Retina (tissue), 1 donor: ENCODE measurements at regions not wholly inside any gene's neighbourhood (a gene's known extent, or its start where the extent isn't known, plus 50 kb on each side); places are given as distances from the start of the nearest gene placed in this dataset.

ENCODE experiments used
- DNase-seq: peaks from one replicate; pipeline ENCODE4 v3.0.0-alpha.2; 2016

GRCh38 chr17:72534265-72534664 is 413.4 kb downstream of the SOX9 start:
- DNase-seq: no peak

DNA sequence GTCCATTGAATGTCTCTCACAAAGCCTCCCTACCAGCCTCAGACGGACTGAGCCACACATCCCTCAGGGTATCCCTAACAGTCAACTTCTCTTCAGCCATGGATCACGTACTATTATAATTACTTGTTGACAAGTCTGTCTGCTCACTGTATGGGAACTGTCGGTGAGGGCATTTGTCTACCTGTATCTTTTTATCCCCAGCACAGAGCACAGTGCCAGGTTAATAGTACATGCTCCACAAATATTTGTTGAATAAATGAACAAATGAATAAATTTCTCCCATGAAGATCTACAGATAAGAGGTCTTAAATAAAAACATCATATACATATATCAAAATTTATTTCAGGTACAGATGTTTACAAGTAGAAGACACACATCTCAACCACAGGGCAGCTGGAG is 414.0 kb downstream of the SOX9 start:
- no peak for DNase-seq

- no peak for DNase-seq
These were observed 414.5 kb downstream of the SOX9 start for GRCh38 chr17:72535346-72535745.

- no peak for DNase-seq
These were observed 415.0 kb downstream of the SOX9 start for GRCh38 chr17:72535779-72536178.

- no peak for DNase-seq
These were observed 416.0 kb downstream of the SOX9 start for GRCh38 chr17:72536788-72537187.

GRCh38 chr17:72538443-72538842 is 417.6 kb downstream of the SOX9 start:
- DNase-seq: no peak

DNA sequence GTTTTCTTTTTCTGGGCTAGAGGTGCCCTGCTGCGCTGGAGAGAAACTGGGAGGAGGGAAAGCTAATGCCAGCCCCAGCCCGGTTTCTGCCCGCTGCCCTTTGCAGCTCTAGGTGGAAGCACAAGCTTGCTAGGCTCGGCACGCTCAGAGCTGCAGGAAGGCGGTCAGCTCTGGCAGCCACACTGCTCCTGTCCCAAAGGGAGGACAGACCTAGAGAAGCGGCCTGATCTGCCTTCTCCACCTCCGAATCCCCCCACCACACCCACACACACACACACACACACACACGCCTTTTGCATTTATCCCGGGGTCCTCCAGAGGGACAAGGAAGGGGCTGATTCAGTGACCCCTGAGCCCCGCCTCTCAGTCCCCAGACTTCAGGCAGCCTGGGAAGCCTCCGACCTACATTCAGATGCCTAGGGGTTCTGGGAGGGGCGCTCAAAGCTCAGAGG is 418.1 kb downstream of the SOX9 start:
- peak; percentile 83 for DNase-seq

- peak; percentile 92 for DNase-seq
These were observed 419.4 kb downstream of the SOX9 start for GRCh38 chr17:72539981-72540897.

DNA sequence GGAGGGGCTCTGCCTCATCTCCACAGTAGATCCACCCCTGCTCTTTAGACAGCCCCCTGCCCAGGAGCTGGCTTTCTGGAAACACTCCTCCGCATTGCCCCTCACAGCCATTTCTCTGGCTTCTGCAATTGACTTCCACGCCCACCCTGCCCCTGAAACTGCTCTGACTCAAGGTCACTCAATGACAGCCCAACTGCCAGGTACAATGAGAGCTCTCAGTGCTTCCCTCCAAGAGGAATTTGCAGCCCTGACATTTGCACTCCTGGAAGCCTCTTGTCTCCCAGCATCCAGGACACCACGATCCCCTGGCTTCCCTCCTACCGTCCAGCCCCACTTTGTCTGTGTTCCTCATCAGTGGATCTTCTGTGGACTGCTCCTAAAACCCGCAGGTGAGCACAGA is 421.5 kb downstream of the SOX9 start:
- no peak for DNase-seq

DNA sequence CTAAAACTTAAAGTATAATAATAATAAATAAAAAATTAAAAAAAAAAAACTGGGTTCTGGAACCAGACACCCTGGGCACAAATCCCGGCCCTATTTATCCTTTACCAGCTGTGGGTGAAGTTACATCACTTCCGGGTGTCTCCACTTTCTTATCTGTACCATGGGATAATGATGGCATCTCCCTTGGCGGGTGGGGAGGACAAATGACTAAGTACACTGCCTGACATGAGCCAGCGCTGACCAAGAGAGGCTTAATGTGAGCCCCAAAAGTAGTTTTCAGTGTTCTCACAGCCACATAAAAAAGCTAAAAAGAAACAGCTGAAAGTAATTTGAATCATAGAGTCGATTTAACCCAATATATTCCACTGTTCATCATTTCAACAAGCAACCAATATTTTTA is 424.9 kb downstream of the SOX9 start:
- no peak for DNase-seq

GRCh38 chr17:72553051-72553755 is 432.4 kb downstream of the SOX9 start:
- no peak for DNase-seq

- no peak for DNase-seq
These were observed 433.7 kb downstream of the SOX9 start for GRCh38 chr17:72554508-72554907.

GRCh38 chr17:72555052-72555451 is 434.2 kb downstream of the SOX9 start:
- DNase-seq: no peak

DNA sequence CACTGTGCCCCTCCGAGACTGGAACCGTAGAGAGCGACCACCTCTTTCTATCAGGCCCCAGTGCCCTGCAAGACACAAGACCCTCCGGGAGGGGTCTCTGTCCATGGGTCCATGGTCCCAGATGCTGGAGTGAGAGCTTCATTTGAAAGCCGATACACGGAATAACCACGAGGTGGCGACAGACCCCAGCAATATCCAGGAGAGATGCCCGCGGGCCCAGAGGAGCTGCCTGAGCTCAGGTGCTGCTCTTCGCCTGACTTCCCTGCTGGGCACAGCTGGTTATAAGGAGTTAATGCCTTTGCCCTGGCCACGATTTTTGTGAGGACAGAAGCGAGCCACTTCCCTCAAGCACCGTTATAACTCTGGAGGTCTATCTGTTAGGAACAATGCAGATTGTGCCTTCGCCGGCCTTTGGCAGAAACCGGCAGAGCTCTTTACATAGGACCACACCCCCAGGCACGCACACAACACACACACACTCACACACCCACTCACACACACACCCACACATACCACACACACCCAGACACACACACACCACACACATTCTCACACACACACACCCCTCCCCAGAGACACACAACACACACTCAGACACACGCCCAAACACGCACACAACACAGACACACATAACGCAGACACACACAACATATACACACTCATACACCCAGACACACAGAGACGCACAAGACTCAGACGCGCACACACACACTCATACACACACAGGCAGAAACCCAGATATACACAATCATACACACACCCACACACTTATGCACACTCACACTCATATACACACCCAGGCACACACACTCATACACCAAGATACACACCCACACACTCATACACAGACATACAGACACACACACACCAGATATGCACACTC is 436.4 kb downstream of the SOX9 start:
- peak; percentile 86 for DNase-seq

DNA sequence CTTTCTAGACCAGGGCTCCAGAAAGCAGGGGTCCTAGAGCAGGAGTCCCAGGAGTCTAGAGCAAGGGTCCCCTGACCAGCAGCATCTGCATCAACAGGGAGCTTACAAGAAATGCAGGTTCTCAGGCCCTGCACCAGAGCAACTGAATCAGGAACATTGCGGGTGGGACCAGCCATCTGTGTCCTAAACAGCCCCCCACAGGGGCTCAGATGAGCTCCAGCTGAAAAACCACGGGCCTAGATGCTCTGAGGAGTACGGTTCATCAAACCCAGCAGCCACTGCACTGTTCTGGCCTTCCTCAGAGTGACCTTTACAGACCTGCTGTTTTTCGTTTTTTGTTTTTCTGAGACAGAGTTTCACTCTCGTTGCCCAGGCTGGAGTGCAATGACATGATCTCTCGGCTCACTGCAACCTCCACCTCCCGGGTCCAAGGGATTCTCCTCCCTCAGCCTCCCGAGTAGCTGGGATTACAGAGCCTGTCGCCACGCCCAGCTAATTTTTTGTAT is 438.2 kb downstream of the SOX9 start:
- DNase-seq: no peak

DNA sequence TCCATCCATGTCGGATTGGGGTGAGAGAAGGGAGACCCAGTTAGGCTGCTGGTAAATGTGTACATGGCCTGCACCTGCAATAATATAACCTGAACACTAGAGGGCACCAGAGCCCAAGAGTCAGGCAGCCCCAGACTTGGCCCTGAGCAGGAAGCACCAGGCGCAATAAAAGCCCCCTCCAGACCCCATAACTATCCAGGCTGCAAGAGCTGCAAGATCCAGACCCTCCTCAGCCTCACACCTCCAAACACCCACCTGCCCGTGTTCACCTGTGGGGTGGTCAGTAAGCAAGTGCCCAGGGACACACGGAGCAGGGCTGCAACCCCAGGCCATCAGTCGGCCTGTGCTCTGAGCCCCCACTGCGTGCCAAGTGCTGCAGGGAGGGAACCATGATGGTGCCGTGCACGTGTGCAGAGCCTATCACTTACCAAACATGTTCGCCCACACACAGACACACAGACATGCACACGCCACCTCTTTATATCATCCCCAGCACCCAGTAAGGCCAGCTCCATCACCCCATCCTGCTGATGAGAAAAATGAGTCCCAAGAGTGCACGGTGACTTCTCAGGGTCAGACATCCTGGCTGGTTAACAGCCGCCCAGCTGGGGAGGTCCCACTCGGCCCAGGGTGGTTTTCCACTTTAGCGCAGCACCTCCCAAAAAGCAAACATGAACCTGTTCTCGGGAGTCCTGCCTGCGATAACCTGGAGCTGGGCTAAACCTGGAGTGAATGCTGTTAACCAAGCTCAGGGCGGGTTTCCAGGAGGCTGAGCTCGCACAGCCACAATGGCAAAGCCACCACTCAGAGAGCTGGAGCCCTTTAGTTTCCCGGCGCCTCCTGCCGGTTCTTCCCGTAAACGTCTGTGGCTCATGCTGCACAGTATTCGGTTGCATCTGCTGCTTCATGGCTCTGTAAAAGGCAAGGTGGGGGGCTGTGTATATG is 439.8 kb downstream of the SOX9 start:
- peak; percentile 78 for DNase-seq

DNA sequence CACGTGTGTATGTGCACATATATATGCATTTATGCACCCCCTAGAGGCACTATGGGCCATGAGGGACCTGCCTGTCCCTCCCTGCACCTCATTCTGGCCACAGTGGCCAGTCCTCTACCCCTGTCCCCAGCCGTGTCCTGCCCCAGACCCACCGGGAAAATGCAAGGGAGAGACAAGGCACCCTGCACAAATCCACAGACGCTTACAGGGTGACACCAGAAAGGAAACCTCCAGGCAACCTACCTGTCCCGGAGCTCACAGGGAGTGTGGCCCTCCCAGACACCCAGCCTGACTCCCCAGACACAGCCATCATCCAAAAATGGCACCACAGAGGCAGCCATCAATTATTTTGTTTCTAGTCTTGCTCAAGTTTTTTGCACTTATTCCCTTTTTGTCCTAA is 440.4 kb downstream of the SOX9 start:
- DNase-seq: no peak

DNA sequence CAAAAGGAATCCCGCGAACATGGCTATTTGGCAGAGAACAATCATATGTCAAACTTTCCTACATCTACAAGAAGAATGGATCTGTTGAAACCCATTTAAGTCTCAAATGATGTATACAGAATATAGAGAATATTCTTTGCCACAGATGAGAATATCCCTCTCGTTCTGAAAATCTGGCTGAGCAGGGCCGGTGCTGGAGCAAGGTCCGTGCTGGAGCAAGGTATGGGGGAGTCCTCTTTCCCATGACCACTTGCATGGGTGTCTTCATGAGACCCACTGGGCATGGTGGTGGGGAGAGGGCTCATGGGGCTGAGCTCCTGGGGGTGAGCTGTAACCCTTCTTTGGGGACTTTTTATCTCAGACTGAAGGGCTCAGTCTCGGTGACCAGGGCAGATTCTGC is 440.9 kb downstream of the SOX9 start:
- no peak for DNase-seq

DNA sequence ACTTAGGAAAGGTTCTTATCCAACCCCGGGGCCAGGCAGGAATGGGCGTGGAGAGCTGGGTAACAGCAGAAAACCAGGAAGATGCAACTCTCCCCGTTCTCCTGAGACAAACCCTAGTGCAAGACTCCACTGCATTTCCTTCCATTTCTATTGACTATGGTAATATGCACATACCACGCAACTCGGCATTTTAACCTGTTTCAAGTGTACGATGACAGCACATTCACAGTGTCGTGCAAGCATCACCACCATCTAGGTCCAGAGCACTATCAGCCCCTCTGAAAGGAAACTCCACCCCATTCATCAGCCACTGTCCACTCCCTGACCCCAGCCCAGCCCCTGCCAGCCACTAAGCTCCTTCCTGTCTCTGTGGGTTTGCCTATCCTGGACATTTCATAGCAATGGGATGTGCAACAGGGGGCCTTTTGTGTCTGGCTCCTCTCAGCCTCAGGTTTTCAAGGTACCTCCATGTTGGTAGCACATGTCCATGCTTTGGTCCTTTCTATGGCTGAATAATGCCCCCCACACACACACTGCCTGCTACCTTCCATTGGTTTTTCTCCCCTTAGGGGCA is 441.9 kb downstream of the SOX9 start:
- no peak for DNase-seq

DNA sequence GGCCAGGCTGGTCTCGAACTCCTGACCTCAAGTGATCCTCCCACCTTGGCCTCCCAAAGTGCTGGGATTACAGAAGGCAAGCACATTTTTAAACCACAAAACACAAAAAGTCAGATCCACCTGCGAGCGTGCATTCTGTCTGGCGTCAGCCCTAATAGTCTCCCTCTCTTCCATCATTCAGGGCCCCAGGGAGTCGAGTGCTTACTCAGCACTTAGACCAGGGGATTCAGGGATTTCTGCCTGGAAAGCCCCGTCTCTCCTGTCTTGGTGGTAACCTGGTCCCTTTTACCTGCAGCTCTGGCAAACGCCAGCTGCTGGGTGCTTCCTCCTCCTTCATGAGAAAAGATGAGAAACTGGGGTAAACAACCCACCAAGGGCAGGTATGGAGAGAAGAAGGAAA is 443.1 kb downstream of the SOX9 start:
- DNase-seq: no peak

DNA sequence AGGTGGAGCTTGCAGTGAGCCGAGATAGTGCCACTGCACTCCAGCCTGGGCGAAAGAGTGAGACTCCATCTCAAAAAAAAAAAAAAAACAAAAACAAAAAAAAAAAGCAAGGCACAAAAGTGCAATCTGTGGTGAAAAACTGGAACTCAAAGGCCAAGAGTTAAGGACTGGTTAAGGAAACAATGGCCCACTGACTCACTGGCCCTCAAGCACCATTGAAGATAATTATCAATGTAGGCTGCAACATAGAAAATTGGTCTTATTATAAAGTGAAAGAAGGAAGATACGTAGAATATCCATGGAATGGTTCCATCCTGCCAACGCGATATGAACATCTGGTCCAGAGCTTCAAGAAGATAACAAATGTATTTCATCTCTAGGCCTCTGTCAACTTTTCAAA is 444.2 kb downstream of the SOX9 start:
- no peak for DNase-seq
